ENCODE measurements at regions not wholly inside any gene's neighbourhood (a gene's known extent, or its start where the extent isn't known, plus 50 kb on each side); places are given as distances from the start of the nearest gene placed in this dataset.

DNA sequence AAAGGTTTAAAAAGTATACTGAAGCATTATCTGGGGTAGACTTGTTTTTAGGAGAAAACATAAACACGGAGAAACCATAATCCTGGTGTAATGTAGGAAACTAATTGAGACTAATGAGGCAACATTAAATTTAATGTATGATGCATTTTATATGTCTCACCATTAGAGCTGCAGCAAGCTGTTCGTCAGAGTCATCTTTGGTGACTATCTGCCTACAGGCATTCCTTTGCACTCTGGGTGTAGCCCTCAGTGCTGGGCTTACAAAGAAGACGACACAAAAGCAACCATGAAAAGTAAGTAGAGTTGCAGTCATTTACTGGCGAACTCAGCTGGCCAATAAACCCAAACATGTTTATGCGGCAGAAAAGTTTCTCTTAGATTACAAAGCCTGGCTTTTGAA, 415.3 kb upstream of the ZEB2 start:
- H3K36me3 Mint-ChIP-seq (ENCODE audit: insufficient read depth, unreplicated experiment), result no peaks in the 10 kb centered on the region
- BruUV-seq (replicated peaks), result no TSS peak
- DNase-seq (ENCODE audit: unreplicated experiment), result no peak
- intact Hi-C loops (cut with micrococcal nuclease), result no loop called here
- no peak overlapping the region for H3K27ac Mint-ChIP-seq (ENCODE audit: low read depth, unreplicated experiment)
- ChIA-PET POLR2A (no interaction called here), CTCF (no interaction called here)
- no peaks in the 10 kb centered on the region for H3K9me3 Mint-ChIP-seq (ENCODE audit: unreplicated experiment)
- H3K4me1 Mint-ChIP-seq (ENCODE audit: insufficient read depth, unreplicated experiment), result peaks cover 8% of the 10 kb centered on the region
- no peaks in the 10 kb centered on the region for H3K27me3 Mint-ChIP-seq (ENCODE audit: insufficient read depth, unreplicated experiment)
- no peak overlapping the region for H3K4me3 Mint-ChIP-seq (ENCODE audit: unreplicated experiment)
- TF ChIP-seq, protein P1, sequence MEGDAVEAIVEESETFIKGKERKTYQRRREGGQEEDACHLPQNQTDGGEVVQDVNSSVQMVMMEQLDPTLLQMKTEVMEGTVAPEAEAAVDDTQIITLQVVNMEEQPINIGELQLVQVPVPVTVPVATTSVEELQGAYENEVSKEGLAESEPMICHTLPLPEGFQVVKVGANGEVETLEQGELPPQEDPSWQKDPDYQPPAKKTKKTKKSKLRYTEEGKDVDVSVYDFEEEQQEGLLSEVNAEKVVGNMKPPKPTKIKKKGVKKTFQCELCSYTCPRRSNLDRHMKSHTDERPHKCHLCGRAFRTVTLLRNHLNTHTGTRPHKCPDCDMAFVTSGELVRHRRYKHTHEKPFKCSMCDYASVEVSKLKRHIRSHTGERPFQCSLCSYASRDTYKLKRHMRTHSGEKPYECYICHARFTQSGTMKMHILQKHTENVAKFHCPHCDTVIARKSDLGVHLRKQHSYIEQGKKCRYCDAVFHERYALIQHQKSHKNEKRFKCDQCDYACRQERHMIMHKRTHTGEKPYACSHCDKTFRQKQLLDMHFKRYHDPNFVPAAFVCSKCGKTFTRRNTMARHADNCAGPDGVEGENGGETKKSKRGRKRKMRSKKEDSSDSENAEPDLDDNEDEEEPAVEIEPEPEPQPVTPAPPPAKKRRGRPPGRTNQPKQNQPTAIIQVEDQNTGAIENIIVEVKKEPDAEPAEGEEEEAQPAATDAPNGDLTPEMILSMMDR (IDR thresholded peaks at IDR 0.05; ENCODE audit: unreplicated experiment), result no peak

DNA sequence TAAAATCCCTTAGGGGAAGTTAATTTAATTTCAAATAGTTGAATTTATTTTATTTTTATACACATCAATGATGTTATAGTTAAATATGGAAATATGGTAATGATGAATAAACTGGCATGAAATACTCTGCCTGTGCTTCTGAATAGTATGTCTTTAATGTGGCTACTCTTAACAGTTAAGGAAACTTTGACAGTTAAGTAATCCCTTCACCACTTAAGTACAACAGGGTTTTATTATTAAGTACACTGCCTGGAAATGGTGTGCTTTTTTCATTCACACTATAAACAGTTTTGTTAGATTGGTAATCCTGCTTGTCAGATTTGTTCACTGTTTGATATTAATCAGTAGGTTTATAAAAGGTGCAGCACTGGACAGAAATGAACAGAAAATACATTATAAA, 412.0 kb upstream of the ZEB2 start:
- ChIA-PET CTCF (interaction anchor here (0.7 kb wide), 1 partner anchor 936 kb away, joined by 7 read pairs; no protein-coding TSS in a partner anchor), POLR2A (interaction anchor here (0.7 kb wide), 1 partner anchor 846 kb away, joined by 3 read pairs; no protein-coding TSS in a partner anchor)
- no peak for DNase-seq (ENCODE audit: unreplicated experiment)
- H3K4me1 Mint-ChIP-seq (ENCODE audit: insufficient read depth, unreplicated experiment), result no peaks in the 10 kb centered on the region
- TF ChIP-seq, protein P1 (IDR thresholded peaks at IDR 0.05; ENCODE audit: unreplicated experiment), result no peak
- no peak overlapping the region for H3K4me3 Mint-ChIP-seq (ENCODE audit: unreplicated experiment)
- BruUV-seq (replicated peaks), result no TSS peak
- no peaks in the 10 kb centered on the region for H3K36me3 Mint-ChIP-seq (ENCODE audit: insufficient read depth, unreplicated experiment)
- H3K27ac Mint-ChIP-seq (ENCODE audit: low read depth, unreplicated experiment), result no peak overlapping the region
- no peaks in the 10 kb centered on the region for H3K27me3 Mint-ChIP-seq (ENCODE audit: insufficient read depth, unreplicated experiment)
- H3K9me3 Mint-ChIP-seq (ENCODE audit: unreplicated experiment), result peaks cover 16% of the 10 kb centered on the region
- intact Hi-C loops (cut with micrococcal nuclease), result no loop called here

DNA sequence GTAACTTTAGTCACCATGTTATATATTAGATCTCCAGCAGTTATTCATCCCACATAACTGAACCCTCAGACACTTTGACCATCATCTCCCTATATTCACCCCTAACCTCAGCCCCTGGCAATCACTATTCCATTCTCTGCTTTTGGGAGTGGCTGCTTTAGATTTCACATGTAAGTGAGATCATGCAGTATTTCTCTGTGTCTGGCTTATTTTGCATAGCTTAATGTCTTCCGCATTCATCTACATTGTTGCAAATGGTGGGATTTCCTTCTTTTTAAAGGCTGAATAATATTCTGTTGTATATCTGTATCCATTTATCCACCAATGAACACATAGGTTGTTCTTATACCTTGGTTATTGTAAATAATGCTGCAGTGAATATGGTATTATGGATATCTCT, 411.6 kb upstream of the ZEB2 start:
- Mint-ChIP-seq H3K36me3 (ENCODE audit: insufficient read depth, unreplicated experiment) (no peaks in the 10 kb centered on the region), H3K27ac (ENCODE audit: low read depth, unreplicated experiment) (no peak overlapping the region), H3K9me3 (ENCODE audit: unreplicated experiment) (peaks cover 16% of the 10 kb centered on the region), H3K4me3 (ENCODE audit: unreplicated experiment) (no peak overlapping the region), H3K27me3 (ENCODE audit: insufficient read depth, unreplicated experiment) (no peaks in the 10 kb centered on the region), H3K4me1 (ENCODE audit: insufficient read depth, unreplicated experiment) (no peaks in the 10 kb centered on the region)
- TF ChIP-seq, protein P1 (IDR thresholded peaks at IDR 0.05; ENCODE audit: unreplicated experiment), result no peak
- CTCF ChIA-PET, result no interaction called here
- POLR2A ChIA-PET, result interaction anchor here (1.0 kb wide), 1 partner anchor 100 kb away, joined by 3 read pairs; no protein-coding TSS in a partner anchor
- no peak for DNase-seq (ENCODE audit: unreplicated experiment)
- BruUV-seq (replicated peaks), result no TSS peak
- intact Hi-C loops (cut with micrococcal nuclease), result no loop called here

DNA sequence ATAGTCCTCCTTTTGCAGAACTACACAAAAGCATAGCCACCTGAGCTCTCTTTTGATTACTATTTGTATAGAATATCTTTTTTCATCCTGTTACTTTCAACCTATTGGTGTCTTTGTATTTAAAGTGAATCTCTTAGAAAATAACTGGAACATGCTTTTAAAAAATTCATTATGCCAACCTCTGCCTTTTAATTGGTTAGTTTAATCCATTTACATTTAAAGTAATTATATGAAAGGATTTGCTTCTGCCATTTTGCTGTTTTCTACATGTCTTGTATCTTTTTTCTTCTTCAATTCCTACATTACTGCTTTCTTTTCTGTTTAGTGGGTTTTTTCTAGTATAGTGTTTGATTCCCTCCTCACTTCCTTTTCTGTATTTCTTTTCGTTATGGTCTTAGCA, 407.5 kb upstream of the ZEB2 start:
- TF ChIP-seq, protein P1 (IDR thresholded peaks at IDR 0.05; ENCODE audit: unreplicated experiment), result no peak
- H3K27me3 Mint-ChIP-seq (ENCODE audit: insufficient read depth, unreplicated experiment), result no peaks in the 10 kb centered on the region
- no peak for DNase-seq (ENCODE audit: unreplicated experiment)
- ChIA-PET POLR2A (no interaction called here), CTCF (no interaction called here)
- H3K4me3 Mint-ChIP-seq (ENCODE audit: unreplicated experiment), result no peak overlapping the region
- no peak overlapping the region for H3K27ac Mint-ChIP-seq (ENCODE audit: low read depth, unreplicated experiment)
- H3K4me1 Mint-ChIP-seq (ENCODE audit: insufficient read depth, unreplicated experiment), result no peaks in the 10 kb centered on the region
- H3K36me3 Mint-ChIP-seq (ENCODE audit: insufficient read depth, unreplicated experiment), result no peaks in the 10 kb centered on the region
- H3K9me3 Mint-ChIP-seq (ENCODE audit: unreplicated experiment), result peaks cover 16% of the 10 kb centered on the region
- intact Hi-C loops (cut with micrococcal nuclease), result no loop called here
- no TSS peak for BruUV-seq (replicated peaks)

Measured in MCF 10A (cell line).